ENCODE measurements at regions not wholly inside any gene's neighbourhood (a gene's known extent, or its start where the extent isn't known, plus 50 kb on each side); places are given as distances from the start of the nearest gene placed in this dataset.

GRCh38 chr11:32315121-32315520 is 120.2 kb downstream of the WT1 start:
- WGBS, 2 experiments (ENCODE audit: insufficient coverage in 1 of 2, insufficient read length in 1 of 2) = 80 to 87% methylated on average over 2 to 4 of the region's 4 CpGs
- no peaks in the 10 kb centered on the region for H3K36me3 Mint-ChIP-seq (ENCODE audit: low read depth)

DNA sequence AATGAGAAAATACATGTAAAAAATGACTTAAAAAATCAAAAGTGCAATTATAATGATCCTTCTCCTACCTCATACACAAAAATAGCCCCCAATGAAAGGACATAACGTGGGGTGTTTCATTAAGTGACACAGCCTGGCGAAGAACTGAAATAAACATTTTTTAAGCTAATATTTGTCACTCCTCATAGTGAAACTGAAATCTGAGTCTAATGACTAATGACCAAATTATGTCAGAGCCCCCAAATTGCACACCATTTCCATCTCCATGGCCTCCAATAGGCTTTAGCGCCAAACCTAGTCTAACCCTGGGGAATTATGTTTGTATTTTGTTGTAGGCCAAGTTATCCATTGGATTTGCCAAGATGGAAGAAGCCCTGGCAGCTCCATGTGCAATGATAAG is 119.1 kb downstream of the WT1 start:
- H3K36me3 ChIP-seq (ENCODE audit: control insufficient read depth, insufficient read depth, low read length) = no peaks in the 10 kb centered on the region
- no peaks in the 10 kb centered on the region for H3K9me3 ChIP-seq (ENCODE audit: control insufficient read depth, low read length)
- Mint-ChIP-seq H3K4me1 (peaks cover 5% of the 10 kb centered on the region), H3K27me3 (ENCODE audit: insufficient read depth) (peaks cover 53% of the 10 kb centered on the region), H3K36me3 (ENCODE audit: low read depth) (no peaks in the 10 kb centered on the region), H3K9me3 (no peaks in the 10 kb centered on the region), H3K4me3 (no peak overlapping the region), H3K27ac (no peak overlapping the region)
- H3K4me1 ChIP-seq (ENCODE audit: control insufficient read depth, insufficient read depth, low read length) = no peaks in the 10 kb centered on the region
- peaks cover 41% of the 10 kb centered on the region for H3K27me3 ChIP-seq (ENCODE audit: control insufficient read depth, insufficient read depth, low read length, poor library complexity, severe bottlenecking)
- H3K4me3 ChIP-seq (ENCODE audit: low read length) = no peak overlapping the region
- DNase-seq = no peak
- WGBS, 2 experiments (ENCODE audit: insufficient coverage in 1 of 2, insufficient read length in 1 of 2) = 91 to 100% methylated on average over 2 to 3 of the region's 3 CpGs
- no peak overlapping the region for H3K27ac ChIP-seq (ENCODE audit: low read depth, low read length)
- H3K9ac ChIP-seq (ENCODE audit: extremely low read depth, low read length, poor library complexity, severe bottlenecking) = no peak overlapping the region
- TF ChIP-seq, protein P1, sequence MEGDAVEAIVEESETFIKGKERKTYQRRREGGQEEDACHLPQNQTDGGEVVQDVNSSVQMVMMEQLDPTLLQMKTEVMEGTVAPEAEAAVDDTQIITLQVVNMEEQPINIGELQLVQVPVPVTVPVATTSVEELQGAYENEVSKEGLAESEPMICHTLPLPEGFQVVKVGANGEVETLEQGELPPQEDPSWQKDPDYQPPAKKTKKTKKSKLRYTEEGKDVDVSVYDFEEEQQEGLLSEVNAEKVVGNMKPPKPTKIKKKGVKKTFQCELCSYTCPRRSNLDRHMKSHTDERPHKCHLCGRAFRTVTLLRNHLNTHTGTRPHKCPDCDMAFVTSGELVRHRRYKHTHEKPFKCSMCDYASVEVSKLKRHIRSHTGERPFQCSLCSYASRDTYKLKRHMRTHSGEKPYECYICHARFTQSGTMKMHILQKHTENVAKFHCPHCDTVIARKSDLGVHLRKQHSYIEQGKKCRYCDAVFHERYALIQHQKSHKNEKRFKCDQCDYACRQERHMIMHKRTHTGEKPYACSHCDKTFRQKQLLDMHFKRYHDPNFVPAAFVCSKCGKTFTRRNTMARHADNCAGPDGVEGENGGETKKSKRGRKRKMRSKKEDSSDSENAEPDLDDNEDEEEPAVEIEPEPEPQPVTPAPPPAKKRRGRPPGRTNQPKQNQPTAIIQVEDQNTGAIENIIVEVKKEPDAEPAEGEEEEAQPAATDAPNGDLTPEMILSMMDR (conservative IDR thresholded peaks at IDR 0.05) = no peak

More at GRCh38 chr11:32315121-32315520, 120.2 kb downstream of the WT1 start:
- Histone ChIP-seq H3K36me3 (ENCODE audit: control insufficient read depth, insufficient read depth, low read length) (no peaks in the 10 kb centered on the region), H3K4me1 (ENCODE audit: control insufficient read depth, insufficient read depth, low read length) (no peaks in the 10 kb centered on the region), H3K9me3 (ENCODE audit: control insufficient read depth, low read length) (no peaks in the 10 kb centered on the region), H3K27ac (ENCODE audit: low read depth, low read length) (no peak overlapping the region), H3K4me3 (ENCODE audit: low read length) (no peak overlapping the region), H3K9ac (ENCODE audit: extremely low read depth, low read length, poor library complexity, severe bottlenecking) (no peak overlapping the region), H3K27me3 (ENCODE audit: control insufficient read depth, insufficient read depth, low read length, poor library complexity, severe bottlenecking) (peaks cover 35% of the 10 kb centered on the region)
- TF ChIP-seq, protein P1 (conservative IDR thresholded peaks at IDR 0.05) = no peak
- Mint-ChIP-seq H3K9me3 (no peaks in the 10 kb centered on the region), H3K4me3 (no peak overlapping the region), H3K27ac (no peak overlapping the region), H3K27me3 (ENCODE audit: insufficient read depth) (peaks cover 51% of the 10 kb centered on the region), H3K4me1 (peaks cover 5% of the 10 kb centered on the region)
- DNase-seq = no peak

DNA sequence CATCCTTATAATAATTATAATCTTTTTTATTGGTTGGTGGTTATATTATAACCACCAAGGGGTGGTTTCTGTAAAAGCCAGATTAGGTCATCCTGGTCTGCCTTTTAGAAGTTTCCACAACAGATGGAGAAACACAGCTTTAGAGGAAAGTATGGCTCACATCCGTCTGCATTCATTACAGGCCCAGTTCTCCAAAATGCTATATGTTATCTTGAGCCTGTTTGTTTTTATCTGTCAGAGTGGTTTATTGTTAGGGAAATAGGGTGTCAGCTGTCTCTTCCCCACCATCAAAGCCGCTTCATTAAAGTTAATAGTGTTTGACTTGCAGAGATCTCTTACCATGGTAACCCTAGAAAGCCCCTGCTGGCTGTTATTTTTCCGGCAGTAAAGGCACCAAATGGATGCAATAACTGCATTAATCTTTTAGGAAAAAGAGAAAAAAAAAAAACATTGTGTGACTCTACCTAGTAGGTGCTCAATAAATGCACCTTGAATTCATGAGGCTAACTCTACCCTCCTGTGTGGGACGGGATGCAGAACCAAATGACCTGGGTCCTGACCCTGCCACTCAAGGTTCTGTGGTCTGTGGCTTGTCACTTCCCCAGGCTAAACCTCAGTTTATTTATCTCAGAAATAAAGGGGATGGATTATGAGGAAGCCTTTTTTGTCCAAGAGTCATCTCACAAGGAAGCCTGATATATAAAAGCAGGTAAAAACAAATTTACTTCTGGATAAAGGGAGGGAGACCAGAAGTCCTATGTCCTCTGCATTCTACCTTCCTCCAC is 118.3 kb downstream of the WT1 start:
- H3K27ac Mint-ChIP-seq = no peak overlapping the region
- WGBS, 2 experiments (ENCODE audit: insufficient coverage in 1 of 2, insufficient read length in 1 of 2) = 86 to 90% methylated on average over 3 to 4 of the region's 4 CpGs
- H3K27ac ChIP-seq (ENCODE audit: low read depth, low read length) = no peak overlapping the region

More for the DNA sequence above, 118.3 kb downstream of the WT1 start:
- H3K9ac ChIP-seq (ENCODE audit: extremely low read depth, low read length, poor library complexity, severe bottlenecking) = no peak overlapping the region
- Mint-ChIP-seq H3K27me3 (ENCODE audit: insufficient read depth) (peaks cover 49% of the 10 kb centered on the region), H3K4me3 (no peak overlapping the region), H3K36me3 (ENCODE audit: low read depth) (no peaks in the 10 kb centered on the region), H3K9me3 (no peaks in the 10 kb centered on the region), H3K4me1 (peaks cover 5% of the 10 kb centered on the region)
- no peak overlapping the region for H3K4me3 ChIP-seq (ENCODE audit: low read length)
- no peaks in the 10 kb centered on the region for H3K4me1 ChIP-seq (ENCODE audit: control insufficient read depth, insufficient read depth, low read length)
- DNase-seq = no peak
- H3K9me3 ChIP-seq (ENCODE audit: control insufficient read depth, low read length) = no peaks in the 10 kb centered on the region
- TF ChIP-seq, protein P1 (conservative IDR thresholded peaks at IDR 0.05) = no peak
- peaks cover 41% of the 10 kb centered on the region for H3K27me3 ChIP-seq (ENCODE audit: control insufficient read depth, insufficient read depth, low read length, poor library complexity, severe bottlenecking)
- no peaks in the 10 kb centered on the region for H3K36me3 ChIP-seq (ENCODE audit: control insufficient read depth, insufficient read depth, low read length)
